Esophagus muscularis mucosa (tissue), 4 donors: ENCODE measurements at regions not wholly inside any gene's neighbourhood (a gene's known extent, or its start where the extent isn't known, plus 50 kb on each side); places are given as distances from the start of the nearest gene placed in this dataset.

Source experiments
- DNase-seq: peaks from one replicate; pipeline ENCODE4 v3.0.0-alpha.2; 2017; ENCODE audit errors: extremely low spot score
- H3K27ac ChIP-seq, 4 donors: fragments of 200-600 bp; sonication (generic); replicated peaks in 1 of 4; 1 replicate in 3 of 4; 2 replicates in 1 of 4; pipeline ENCODE4 v1.5.1; 2016 to 2019; ENCODE audit warnings: mild to moderate bottlenecking in 1 of 4
- H3K27me3 ChIP-seq, 4 donors: fragments of 200-600 bp; sonication (generic); one replicate each; pipeline versions ENCODE4 v1.5.1 to v1.6.0; 2016 to 2019
- H3K36me3 ChIP-seq, 4 donors: fragments of 200-600 bp; sonication (generic); one replicate each; pipeline ENCODE4 v1.5.1; 2016 to 2019
- H3K4me1 ChIP-seq, 4 donors: fragments of 200-600 bp; sonication (generic); one replicate each; pipeline ENCODE4 v1.5.1; 2016 to 2019
- H3K4me3 ChIP-seq, 4 donors: fragments of 200-600 bp; sonication (generic); 1 replicate in 2 of 4; 2 replicates in 2 of 4; pipeline ENCODE4 v1.5.1; 2016 to 2019; ENCODE audit warnings: mild to moderate bottlenecking in 4 of 4, moderate library complexity in 1 of 4
- H3K9me3 ChIP-seq, 4 donors: fragments of 200-600 bp; sonication (generic); 1 replicate in 3 of 4; 2 replicates in 1 of 4; pipeline ENCODE4 v1.5.1; 2016 to 2019
- CTCF ChIP-seq, 3 experiments: fragments of 200-600 bp in 2 of 3; fragments of 450-650 bp in 1 of 3; sonication (generic) in 2 of 3; IDR thresholded peaks; one replicate each; pipeline ENCODE4 v1.5.1; 2017 to 2019; ENCODE audit warnings: antibody characterized with exemption in 3 of 3, mild to moderate bottlenecking in 2 of 3, moderate library complexity in 1 of 3
- EP300 ChIP-seq: sonication (generic); formaldehyde crosslinking; IDR thresholded peaks from one replicate; pipeline ENCODE4 v1.6.1; 2017; ENCODE audit warnings: antibody characterized with exemption
- POLR2A ChIP-seq: fragments of 450-650 bp; IDR thresholded peaks from one replicate; pipeline ENCODE4 v1.6.1; 2017; ENCODE audit warnings: antibody characterized with exemption, moderate library complexity, mild to moderate bottlenecking, low read depth
- POLR2AphosphoS5 ChIP-seq, 2 donors: sonication (generic); formaldehyde crosslinking; IDR thresholded peaks; one replicate each; pipeline ENCODE4 v1.6.1; 2017; ENCODE audit warnings: antibody characterized with exemption in 2 of 2
- WGBS: methylation state at CpG from one replicate; pipeline ENCODE4 v1.1.5; 2018; 5-methylcytosine and 5-hydroxymethylcytosine counted together
- intact Hi-C: fragments of 100-400 bp; cut with DNase I; formaldehyde crosslinking; loops from one replicate; pipeline ENCODE4 v1.15.1; 2023

GRCh38 chr18:57276829-57277228 is 75.5 kb upstream of the ST8SIA3 start:
- Histone ChIP-seq H3K9me3 (no peaks in the 10 kb centered on the region), H3K36me3 (no peaks in the 10 kb centered on the region), H3K4me3 (no peak overlapping the region), H3K27me3 (no peaks in the 10 kb centered on the region), H3K4me1 (no peaks in the 10 kb centered on the region), H3K27ac (no peak overlapping the region)
- intact Hi-C loops = no loop called here
- no peak for DNase-seq
- no peak for TF ChIP-seq POLR2A
- no peak for TF ChIP-seq POLR2AphosphoS5 (IDR thresholded peaks at IDR 0.05)
- TF ChIP-seq CTCF (IDR thresholded peaks at IDR 0.05) = no peak
- TF ChIP-seq EP300 = no peak
- WGBS = 73% methylated on average over 2 of the region's 2 CpGs

GRCh38 chr18:57278933-57279332 is 73.4 kb upstream of the ST8SIA3 start:
- H3K36me3 ChIP-seq = no peaks in the 10 kb centered on the region
- no peaks in the 10 kb centered on the region for H3K27me3 ChIP-seq
- no peaks in the 10 kb centered on the region for H3K4me1 ChIP-seq
- no peak overlapping the region for H3K27ac ChIP-seq
- no peaks in the 10 kb centered on the region for H3K9me3 ChIP-seq
- no peak overlapping the region for H3K4me3 ChIP-seq
- TF ChIP-seq EP300 (no peak), CTCF (IDR thresholded peaks at IDR 0.05) (no peak), POLR2A (no peak), POLR2AphosphoS5 (IDR thresholded peaks at IDR 0.05) (no peak)
- DNase-seq = no peak
- intact Hi-C loops = no loop called here

- 95% methylated on average over 5 of the region's 5 CpGs for WGBS
- TF ChIP-seq CTCF (IDR thresholded peaks at IDR 0.05) (no peak), POLR2AphosphoS5 (IDR thresholded peaks at IDR 0.05) (no peak), POLR2A (no peak), EP300 (no peak)
These were observed 70.8 kb upstream of the ST8SIA3 start for GRCh38 chr18:57281519-57281918.

GRCh38 chr18:57286949-57287348 is 65.4 kb upstream of the ST8SIA3 start:
- TF ChIP-seq EP300 (no peak), CTCF (IDR thresholded peaks at IDR 0.05) (no peak), POLR2A (no peak), POLR2AphosphoS5 (IDR thresholded peaks at IDR 0.05) (no peak)
- H3K4me3 ChIP-seq = no peak overlapping the region
- WGBS = 55% methylated on average over 2 of the region's 2 CpGs
- no peaks in the 10 kb centered on the region for H3K4me1 ChIP-seq
- no peak for DNase-seq
- H3K27me3 ChIP-seq = no peaks in the 10 kb centered on the region
- peaks cover 0 to 9% (median 0%) of the 10 kb centered on the region in 4 donors for H3K9me3 ChIP-seq
- H3K36me3 ChIP-seq = no peaks in the 10 kb centered on the region
- no peak overlapping the region for H3K27ac ChIP-seq
- intact Hi-C loops = no loop called here

More at GRCh38 chr18:57281519-57281918, 70.8 kb upstream of the ST8SIA3 start:
- Histone ChIP-seq H3K27ac (no peak overlapping the region), H3K9me3 (no peaks in the 10 kb centered on the region), H3K36me3 (no peaks in the 10 kb centered on the region), H3K27me3 (no peaks in the 10 kb centered on the region), H3K4me1 (no peaks in the 10 kb centered on the region), H3K4me3 (no peak overlapping the region)
- DNase-seq = no peak
- intact Hi-C loops = no loop called here

GRCh38 chr18:57287766-57288165 is 64.6 kb upstream of the ST8SIA3 start:
- WGBS = 84% methylated on average over 2 of the region's 2 CpGs
- Histone ChIP-seq H3K36me3 (no peaks in the 10 kb centered on the region), H3K27me3 (no peaks in the 10 kb centered on the region), H3K9me3 (peaks cover 0 to 9% (median 0%) of the 10 kb centered on the region in 4 donors), H3K27ac (no peak overlapping the region), H3K4me3 (no peak overlapping the region), H3K4me1 (no peaks in the 10 kb centered on the region)
- TF ChIP-seq EP300 (no peak), POLR2A (no peak), POLR2AphosphoS5 (IDR thresholded peaks at IDR 0.05) (no peak), CTCF (IDR thresholded peaks at IDR 0.05) (no peak)
- intact Hi-C loops = no loop called here
- no peak for DNase-seq
